RWPE2 (cell line): ENCODE measurements at regions not wholly inside any gene's neighbourhood (a gene's known extent, or its start where the extent isn't known, plus 50 kb on each side); places are given as distances from the start of the nearest gene placed in this dataset.

Experiments
- ATAC-seq: fragments of 200-7000 bp; cut with Tn5 transposase; 3 replicates; pipeline ENCODE4 v1.9.1; 2021; ENCODE audit warnings: low read depth
- DNase-seq: peaks from one replicate; pipeline ENCODE4 v3.0.0-alpha.2; 2020; ENCODE audit warnings: low spot score
- H3K27ac ChIP-seq: fragments of 450-650 bp; 2 replicates; pipeline ENCODE4 v1.5.1; 2017; ENCODE audit warnings: mild to moderate bottlenecking; ENCODE audit not compliant: poor library complexity, severe bottlenecking
- H3K27me3 ChIP-seq: fragments of 250-450 bp; sonication (Bioruptor Pico); 2 replicates; pipeline ENCODE4 v1.5.1; 2021; ENCODE audit warnings: mild to moderate bottlenecking, moderate library complexity; ENCODE audit not compliant: insufficient read depth, poor library complexity, severe bottlenecking
- H3K36me3 ChIP-seq: fragments of 250-450 bp; sonication (Bioruptor Pico); 2 replicates; pipeline ENCODE4 v1.5.1; 2020; ENCODE audit warnings: low read depth, mild to moderate bottlenecking, moderate library complexity
- H3K4me1 ChIP-seq: fragments of 250-450 bp; sonication (Bioruptor Pico); 2 replicates; pipeline ENCODE4 v1.5.1; 2021; ENCODE audit warnings: mild to moderate bottlenecking, moderate library complexity; ENCODE audit not compliant: insufficient read depth, poor library complexity, severe bottlenecking
- H3K4me3 ChIP-seq: fragments of 250-450 bp; sonication (Bioruptor Pico); 2 replicates; pipeline ENCODE4 v1.5.1; 2021; ENCODE audit warnings: mild to moderate bottlenecking, moderate library complexity; ENCODE audit not compliant: severe bottlenecking
- H3K9me3 ChIP-seq: fragments of 250-450 bp; sonication (Bioruptor Pico); 2 replicates; pipeline ENCODE4 v1.5.1; 2021; ENCODE audit warnings: mild to moderate bottlenecking, moderate library complexity; ENCODE audit not compliant: severe bottlenecking
- TF ChIP-seq, protein P1 (sequence below): fragments of 450-650 bp; IDR thresholded peaks from one replicate; pipeline ENCODE4 v1.5.1; 2017; ENCODE audit warnings: mild to moderate bottlenecking, moderate library complexity; ENCODE audit not compliant: poor library complexity, severe bottlenecking

DNA sequence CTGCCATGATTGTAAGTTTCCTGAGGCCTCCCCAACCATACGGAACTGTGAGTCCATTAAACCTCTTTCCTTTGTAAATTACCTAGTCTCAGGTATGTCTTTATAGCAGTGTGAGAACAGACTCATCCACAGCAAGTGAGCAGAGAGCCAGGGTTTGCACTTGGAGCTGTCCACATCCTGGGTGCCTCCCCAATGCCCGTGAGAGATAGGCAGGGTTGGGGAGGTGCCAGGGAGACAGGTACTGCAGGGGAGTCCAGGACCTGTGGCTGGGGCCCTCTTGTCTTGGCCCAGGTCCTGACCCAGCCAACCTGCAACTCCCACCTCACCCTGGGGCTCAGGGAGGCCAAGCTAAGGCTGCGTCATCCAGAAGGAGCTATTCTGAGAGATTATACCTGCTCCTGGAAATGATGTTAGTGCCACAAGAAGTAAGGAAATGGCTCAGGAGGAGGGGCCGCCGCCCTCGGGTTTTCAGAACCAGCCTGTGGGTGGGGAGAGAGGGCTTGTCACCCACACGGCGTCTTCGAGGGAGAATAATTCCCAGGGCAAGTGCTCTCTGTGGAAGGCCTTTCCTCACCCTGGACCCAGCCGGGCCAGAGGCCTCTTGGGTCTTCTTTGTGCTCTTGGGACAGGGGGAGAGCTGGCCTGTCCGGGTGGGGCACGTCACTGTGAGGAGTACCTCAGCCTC, 66.5 kb downstream of the ADRA2C start:
- H3K27me3 ChIP-seq = peaks cover 5% of the 10 kb centered on the region

DNA sequence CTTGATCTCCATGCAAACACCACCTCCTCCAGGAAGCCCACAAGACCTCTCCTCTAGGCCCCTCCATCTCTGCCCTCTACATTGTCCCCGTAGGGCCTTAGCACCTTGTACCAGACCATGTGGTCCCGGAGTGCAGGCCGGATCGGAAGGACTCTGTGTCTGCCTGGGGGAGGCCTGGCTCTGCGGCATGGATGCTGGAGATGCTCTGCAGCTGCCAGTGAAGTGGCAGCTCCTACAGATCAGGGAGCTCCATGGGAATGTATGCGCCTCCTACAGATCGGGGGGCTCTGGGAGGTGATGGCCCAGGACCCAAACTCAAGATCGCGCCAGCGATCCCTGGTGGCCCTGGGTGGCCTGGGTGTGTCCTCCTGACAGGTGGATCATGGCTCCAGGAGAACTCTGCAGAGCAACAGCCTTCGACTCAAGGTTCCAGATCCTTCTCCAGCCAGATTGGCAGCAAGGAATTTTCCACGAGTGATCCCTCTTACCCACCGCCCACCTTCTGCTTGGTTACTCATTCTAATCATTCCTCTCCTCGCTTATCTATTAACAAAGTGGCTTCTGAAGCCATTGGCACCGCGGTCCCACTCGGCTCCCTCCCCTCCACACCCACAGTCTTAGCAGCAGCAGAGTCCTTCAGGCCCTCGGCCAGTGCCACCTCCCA, 67.3 kb downstream of the ADRA2C start:
- Histone ChIP-seq H3K36me3 (no peaks in the 10 kb centered on the region), H3K27me3 (peaks cover 5% of the 10 kb centered on the region), H3K9me3 (no peaks in the 10 kb centered on the region), H3K27ac (no peak overlapping the region), H3K4me1 (no peaks in the 10 kb centered on the region), H3K4me3 (no peak overlapping the region)
- TF ChIP-seq, protein P1, sequence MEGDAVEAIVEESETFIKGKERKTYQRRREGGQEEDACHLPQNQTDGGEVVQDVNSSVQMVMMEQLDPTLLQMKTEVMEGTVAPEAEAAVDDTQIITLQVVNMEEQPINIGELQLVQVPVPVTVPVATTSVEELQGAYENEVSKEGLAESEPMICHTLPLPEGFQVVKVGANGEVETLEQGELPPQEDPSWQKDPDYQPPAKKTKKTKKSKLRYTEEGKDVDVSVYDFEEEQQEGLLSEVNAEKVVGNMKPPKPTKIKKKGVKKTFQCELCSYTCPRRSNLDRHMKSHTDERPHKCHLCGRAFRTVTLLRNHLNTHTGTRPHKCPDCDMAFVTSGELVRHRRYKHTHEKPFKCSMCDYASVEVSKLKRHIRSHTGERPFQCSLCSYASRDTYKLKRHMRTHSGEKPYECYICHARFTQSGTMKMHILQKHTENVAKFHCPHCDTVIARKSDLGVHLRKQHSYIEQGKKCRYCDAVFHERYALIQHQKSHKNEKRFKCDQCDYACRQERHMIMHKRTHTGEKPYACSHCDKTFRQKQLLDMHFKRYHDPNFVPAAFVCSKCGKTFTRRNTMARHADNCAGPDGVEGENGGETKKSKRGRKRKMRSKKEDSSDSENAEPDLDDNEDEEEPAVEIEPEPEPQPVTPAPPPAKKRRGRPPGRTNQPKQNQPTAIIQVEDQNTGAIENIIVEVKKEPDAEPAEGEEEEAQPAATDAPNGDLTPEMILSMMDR = no peak
- ATAC-seq (no peak), DNase-seq (no peak)

More for the DNA sequence above, 66.5 kb downstream of the ADRA2C start:
- H3K9me3 ChIP-seq = no peaks in the 10 kb centered on the region
- H3K4me3 ChIP-seq = no peak overlapping the region
- ATAC-seq (no peak), DNase-seq (no peak)
- TF ChIP-seq, protein P1 = no peak
- H3K36me3 ChIP-seq = no peaks in the 10 kb centered on the region
- no peak overlapping the region for H3K27ac ChIP-seq
- H3K4me1 ChIP-seq = no peaks in the 10 kb centered on the region

DNA sequence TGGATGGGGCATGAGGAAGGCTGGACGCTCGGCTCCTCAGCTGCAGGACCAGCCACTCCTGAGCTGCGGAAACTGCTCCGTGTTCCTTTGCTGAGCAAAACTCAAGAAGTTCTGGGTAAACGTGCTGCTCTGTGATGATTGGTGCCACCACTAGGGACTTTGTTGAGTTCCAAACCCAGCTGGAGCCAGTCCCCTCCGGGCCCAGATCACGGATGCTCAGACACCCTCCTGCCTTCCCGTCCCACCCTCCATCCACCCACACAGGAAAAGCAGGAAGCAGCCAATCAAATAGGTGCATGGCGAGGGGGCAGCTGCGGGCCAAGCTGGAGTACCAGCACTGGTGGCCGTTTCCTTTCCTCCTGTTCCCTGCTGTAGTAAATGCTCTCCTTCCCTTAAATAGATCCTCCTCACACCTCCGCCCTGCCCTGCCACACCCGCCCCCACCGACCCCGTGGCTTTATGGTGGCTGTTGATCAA, 68.0 kb downstream of the ADRA2C start:
- H3K36me3 ChIP-seq = no peaks in the 10 kb centered on the region
- no peaks in the 10 kb centered on the region for H3K4me1 ChIP-seq
- ATAC-seq (no peak), DNase-seq (no peak)
- H3K27me3 ChIP-seq = no peaks in the 10 kb centered on the region
- no peaks in the 10 kb centered on the region for H3K9me3 ChIP-seq
- TF ChIP-seq, protein P1 = no peak
- no peak overlapping the region for H3K27ac ChIP-seq
- no peak overlapping the region for H3K4me3 ChIP-seq

DNA sequence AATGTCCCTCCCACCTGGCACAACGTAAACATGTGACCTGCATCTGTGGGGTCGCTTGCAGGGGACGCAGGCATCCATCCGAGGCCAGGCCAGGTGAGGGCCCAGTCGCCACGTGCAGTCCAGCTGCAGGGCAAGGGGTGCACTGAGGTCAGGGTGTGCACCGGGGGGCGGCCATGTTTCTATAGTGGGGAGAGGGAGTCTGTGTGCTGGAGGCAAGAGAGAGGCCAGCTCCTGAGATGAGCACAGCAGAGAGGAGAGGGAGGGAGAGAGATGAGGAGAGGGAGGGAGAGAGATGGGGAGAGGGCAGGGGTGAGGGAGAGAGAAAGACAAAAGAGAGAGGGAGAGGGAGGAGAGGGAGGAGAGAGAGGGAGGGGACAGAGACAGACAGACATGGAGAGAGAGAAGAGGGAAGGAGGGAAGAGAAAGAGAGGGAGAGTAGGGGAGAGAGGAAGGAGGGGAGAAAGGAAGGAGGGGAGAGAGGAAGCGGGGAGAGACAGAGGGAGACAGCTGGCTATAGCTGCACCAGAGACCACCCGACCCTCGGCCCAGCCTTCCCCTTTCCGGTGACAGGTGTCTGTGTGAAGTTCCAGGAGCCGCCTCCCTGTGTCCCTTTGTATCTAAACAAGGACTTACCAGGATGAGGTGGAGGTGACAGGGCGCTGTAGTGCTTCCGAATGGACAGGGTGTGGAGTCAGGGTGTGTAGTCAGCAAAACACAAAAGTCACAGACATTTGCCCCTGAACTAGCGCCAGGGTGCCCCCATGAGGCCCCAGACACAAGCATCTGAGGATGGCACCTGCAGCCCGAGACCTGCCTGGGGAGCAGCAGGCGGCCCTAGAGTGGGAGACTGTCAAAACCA, 68.7 kb downstream of the ADRA2C start:
- ATAC-seq (no peak), DNase-seq (no peak)
- Histone ChIP-seq H3K27ac (no peak overlapping the region), H3K9me3 (no peaks in the 10 kb centered on the region), H3K27me3 (no peaks in the 10 kb centered on the region), H3K4me3 (no peak overlapping the region), H3K36me3 (no peaks in the 10 kb centered on the region), H3K4me1 (no peaks in the 10 kb centered on the region)
- TF ChIP-seq, protein P1 = no peak
